ENCODE measurements at regions not wholly inside any gene's neighbourhood (a gene's known extent, or its start where the extent isn't known, plus 50 kb on each side); places are given as distances from the start of the nearest gene placed in this dataset.

DNA sequence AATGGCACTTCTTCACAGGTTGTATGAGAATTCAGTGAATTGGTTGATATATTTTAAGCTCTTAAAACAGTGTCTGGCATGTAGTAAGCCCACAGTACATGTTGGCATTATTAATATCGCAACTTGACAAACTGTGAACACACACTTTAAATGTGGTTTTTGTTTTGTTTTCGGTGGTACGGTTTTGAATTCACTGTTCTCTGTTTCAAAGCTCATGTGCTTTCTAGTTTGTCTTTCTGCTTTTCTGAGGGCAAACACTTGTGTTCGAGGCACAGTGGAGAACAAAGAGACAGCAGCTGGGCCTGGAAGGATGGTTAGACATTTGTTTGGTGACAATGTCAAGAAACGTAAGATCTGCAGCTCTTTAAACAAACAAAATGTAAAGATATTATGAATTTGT, 276.5 kb upstream of the MC4R start:
- no peak overlapping the region for H3K27ac Mint-ChIP-seq (ENCODE audit: unreplicated experiment)
- H3K27me3 ChIP-seq (ENCODE audit: insufficient read depth, low read length), result no peaks in the 10 kb centered on the region

DNA sequence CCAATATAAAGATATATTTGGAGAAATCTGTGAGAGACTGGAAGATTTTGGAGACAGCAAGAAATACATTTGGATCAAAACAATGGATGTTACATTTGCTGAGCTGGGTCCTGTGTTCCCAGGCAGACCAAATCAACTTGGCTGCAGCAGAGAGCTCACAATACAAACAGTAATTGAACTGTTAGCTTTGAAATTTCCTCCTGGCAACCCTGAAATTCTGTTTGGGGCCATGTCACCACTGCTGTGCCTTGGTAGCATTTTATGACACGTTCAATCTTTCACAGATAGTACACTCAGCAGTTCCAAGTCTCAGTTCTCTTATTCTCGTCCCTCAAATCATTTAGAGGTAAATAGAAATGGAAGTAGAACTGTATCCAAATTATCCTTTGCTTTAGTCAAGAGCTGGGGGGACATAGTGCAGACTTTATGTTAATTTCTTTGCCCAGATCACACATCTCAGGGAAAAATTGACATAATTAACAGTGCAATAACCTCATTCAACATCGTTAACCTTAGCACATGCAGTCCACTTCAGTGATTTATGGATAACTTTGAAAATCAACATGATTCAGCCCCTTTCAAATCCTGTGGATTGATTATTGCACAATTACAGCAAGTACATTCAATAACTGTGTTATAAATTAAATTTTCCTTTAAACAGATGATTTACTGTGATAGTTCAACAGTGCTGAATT, 277.4 kb upstream of the MC4R start:
- Mint-ChIP-seq H3K4me1 (ENCODE audit: low read depth, unreplicated experiment) (no peaks in the 10 kb centered on the region), H3K27ac (ENCODE audit: unreplicated experiment) (no peak overlapping the region), H3K4me3 (ENCODE audit: unreplicated experiment) (no peak overlapping the region), H3K27me3 (ENCODE audit: low read depth, unreplicated experiment) (no peaks in the 10 kb centered on the region), H3K9me3 (ENCODE audit: unreplicated experiment) (no peaks in the 10 kb centered on the region), H3K36me3 (ENCODE audit: low read depth, unreplicated experiment) (no peaks in the 10 kb centered on the region)
- Histone ChIP-seq H3K4me2 (ENCODE audit: low read length) (no peak overlapping the region), H3K4me1 (ENCODE audit: insufficient read depth, low read length) (no peaks in the 10 kb centered on the region), H3K4me3 (ENCODE audit: insufficient read depth, low read depth, low read length) (no peak overlapping the region), H3K9me3 (ENCODE audit: insufficient read depth, low read depth, low read length) (no peaks in the 10 kb centered on the region), H4K20me1 (ENCODE audit: insufficient read depth, low read length) (no peaks in the 10 kb centered on the region), H3K27ac (ENCODE audit: low read depth, low read length) (no peak overlapping the region), H3K27me3 (ENCODE audit: insufficient read depth, low read length) (no peaks in the 10 kb centered on the region), H2AFZ (ENCODE audit: low read depth, low read length) (no peak overlapping the region), H3K36me3 (ENCODE audit: insufficient read depth, low read length) (no peaks in the 10 kb centered on the region), H3K79me2 (ENCODE audit: insufficient read depth, low read length) (no peaks in the 10 kb centered on the region), H3K9ac (ENCODE audit: low read length) (no peak overlapping the region)
- TF ChIP-seq, protein P1, sequence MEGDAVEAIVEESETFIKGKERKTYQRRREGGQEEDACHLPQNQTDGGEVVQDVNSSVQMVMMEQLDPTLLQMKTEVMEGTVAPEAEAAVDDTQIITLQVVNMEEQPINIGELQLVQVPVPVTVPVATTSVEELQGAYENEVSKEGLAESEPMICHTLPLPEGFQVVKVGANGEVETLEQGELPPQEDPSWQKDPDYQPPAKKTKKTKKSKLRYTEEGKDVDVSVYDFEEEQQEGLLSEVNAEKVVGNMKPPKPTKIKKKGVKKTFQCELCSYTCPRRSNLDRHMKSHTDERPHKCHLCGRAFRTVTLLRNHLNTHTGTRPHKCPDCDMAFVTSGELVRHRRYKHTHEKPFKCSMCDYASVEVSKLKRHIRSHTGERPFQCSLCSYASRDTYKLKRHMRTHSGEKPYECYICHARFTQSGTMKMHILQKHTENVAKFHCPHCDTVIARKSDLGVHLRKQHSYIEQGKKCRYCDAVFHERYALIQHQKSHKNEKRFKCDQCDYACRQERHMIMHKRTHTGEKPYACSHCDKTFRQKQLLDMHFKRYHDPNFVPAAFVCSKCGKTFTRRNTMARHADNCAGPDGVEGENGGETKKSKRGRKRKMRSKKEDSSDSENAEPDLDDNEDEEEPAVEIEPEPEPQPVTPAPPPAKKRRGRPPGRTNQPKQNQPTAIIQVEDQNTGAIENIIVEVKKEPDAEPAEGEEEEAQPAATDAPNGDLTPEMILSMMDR (IDR thresholded peaks at IDR 0.05; ENCODE audit: insufficient read depth, low read depth, low read length), result no peak
- no peak for TF ChIP-seq EZH2 (IDR thresholded peaks at IDR 0.05; ENCODE audit: insufficient read depth, low read length)
- DNase-seq (ENCODE audit: low read depth), result no peak
- no peak for FAIRE-seq

More for the DNA sequence above, 276.5 kb upstream of the MC4R start:
- no peaks in the 10 kb centered on the region for H3K4me1 Mint-ChIP-seq (ENCODE audit: low read depth, unreplicated experiment)
- Histone ChIP-seq H3K9ac (ENCODE audit: low read length) (no peak overlapping the region), H3K9me3 (ENCODE audit: insufficient read depth, low read depth, low read length) (no peaks in the 10 kb centered on the region), H3K27ac (ENCODE audit: low read depth, low read length) (no peak overlapping the region), H2AFZ (ENCODE audit: low read depth, low read length) (no peak overlapping the region), H3K4me1 (ENCODE audit: insufficient read depth, low read length) (no peaks in the 10 kb centered on the region), H3K79me2 (ENCODE audit: insufficient read depth, low read length) (no peaks in the 10 kb centered on the region), H3K36me3 (ENCODE audit: insufficient read depth, low read length) (no peaks in the 10 kb centered on the region), H3K4me3 (ENCODE audit: insufficient read depth, low read depth, low read length) (no peak overlapping the region), H4K20me1 (ENCODE audit: insufficient read depth, low read length) (no peaks in the 10 kb centered on the region), H3K4me2 (ENCODE audit: low read length) (no peak overlapping the region)
- no peak for TF ChIP-seq EZH2 (IDR thresholded peaks at IDR 0.05; ENCODE audit: insufficient read depth, low read length)
- TF ChIP-seq, protein P1 (IDR thresholded peaks at IDR 0.05; ENCODE audit: insufficient read depth, low read depth, low read length), result no peak
- H3K36me3 Mint-ChIP-seq (ENCODE audit: low read depth, unreplicated experiment), result no peaks in the 10 kb centered on the region
- H3K27me3 Mint-ChIP-seq (ENCODE audit: low read depth, unreplicated experiment), result no peaks in the 10 kb centered on the region
- H3K4me3 Mint-ChIP-seq (ENCODE audit: unreplicated experiment), result no peak overlapping the region
- FAIRE-seq, result no peak
- no peak for DNase-seq (ENCODE audit: low read depth)
- H3K9me3 Mint-ChIP-seq (ENCODE audit: unreplicated experiment), result no peaks in the 10 kb centered on the region

DNA sequence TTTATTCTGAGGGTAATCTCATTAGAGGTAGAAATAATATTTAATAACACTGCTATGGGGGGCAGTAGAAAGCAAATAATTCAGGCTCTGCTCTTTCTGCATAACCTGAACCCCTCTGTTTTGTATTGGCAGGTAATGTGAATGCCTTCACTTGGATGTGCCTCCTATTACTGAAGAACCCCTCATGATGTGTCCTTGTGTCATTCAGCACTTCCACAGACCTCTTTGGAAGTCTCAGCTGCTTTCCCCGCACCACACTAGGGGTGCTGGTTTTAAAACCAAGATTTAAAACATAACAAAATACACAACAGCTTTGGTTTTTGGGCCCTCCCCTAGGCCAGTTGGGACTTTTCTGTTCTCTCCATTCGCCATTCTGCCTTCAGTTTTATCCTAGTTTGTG, 281.7 kb upstream of the MC4R start:
- no peaks in the 10 kb centered on the region for H3K27me3 Mint-ChIP-seq (ENCODE audit: low read depth, unreplicated experiment)
- H3K36me3 ChIP-seq (ENCODE audit: insufficient read depth, low read length), result no peaks in the 10 kb centered on the region
- no peak overlapping the region for H3K27ac Mint-ChIP-seq (ENCODE audit: unreplicated experiment)
- TF ChIP-seq, protein P1 (IDR thresholded peaks at IDR 0.05; ENCODE audit: insufficient read depth, low read depth, low read length), result no peak
- no peak for TF ChIP-seq EZH2 (IDR thresholded peaks at IDR 0.05; ENCODE audit: insufficient read depth, low read length)
- H3K4me1 Mint-ChIP-seq (ENCODE audit: low read depth, unreplicated experiment), result no peaks in the 10 kb centered on the region
- no peaks in the 10 kb centered on the region for H3K79me2 ChIP-seq (ENCODE audit: insufficient read depth, low read length)
- H2AFZ ChIP-seq (ENCODE audit: low read depth, low read length), result no peak overlapping the region
- H3K4me3 ChIP-seq (ENCODE audit: insufficient read depth, low read depth, low read length), result no peak overlapping the region
- no peaks in the 10 kb centered on the region for H3K9me3 Mint-ChIP-seq (ENCODE audit: unreplicated experiment)
- no peaks in the 10 kb centered on the region for H4K20me1 ChIP-seq (ENCODE audit: insufficient read depth, low read length)
- no peaks in the 10 kb centered on the region for H3K4me1 ChIP-seq (ENCODE audit: insufficient read depth, low read length)
- H3K27me3 ChIP-seq (ENCODE audit: insufficient read depth, low read length), result no peaks in the 10 kb centered on the region
- H3K4me2 ChIP-seq (ENCODE audit: low read length), result no peak overlapping the region
- no peaks in the 10 kb centered on the region for H3K9me3 ChIP-seq (ENCODE audit: insufficient read depth, low read depth, low read length)
- FAIRE-seq (no peak), DNase-seq (ENCODE audit: low read depth) (no peak)
- no peak overlapping the region for H3K4me3 Mint-ChIP-seq (ENCODE audit: unreplicated experiment)
- no peaks in the 10 kb centered on the region for H3K36me3 Mint-ChIP-seq (ENCODE audit: low read depth, unreplicated experiment)
- H3K9ac ChIP-seq (ENCODE audit: low read length), result no peak overlapping the region
- no peak overlapping the region for H3K27ac ChIP-seq (ENCODE audit: low read depth, low read length)

All from astrocyte (in vitro differentiated cells and primary cell).